T-helper 2 cell treated with Interferon-gamma antibody and Interleukin-4, amounts not matched to agents 5 μg/mL and 100 μg/mL, for 36 hours (primary cell): ENCODE measurements at regions not wholly inside any gene's neighbourhood (a gene's known extent, or its start where the extent isn't known, plus 50 kb on each side); places are given as distances from the start of the nearest gene placed in this dataset.
"Not testable (repeated sequence)": the region's sequence is repeated elsewhere in the genome, so short reads cannot be mapped to it uniquely, and the experiment has no call there.

Source experiments
- DNase-seq: peaks from one replicate; pipeline ENCODE4 v3.0.0; 2021; ENCODE audit warnings: low spot score
- H3K27ac Mint-ChIP-seq: one replicate; pipeline ENCODE4 v1.8.0; 2021; ENCODE audit warnings: mild to moderate bottlenecking, mixed read lengths
- H3K27me3 Mint-ChIP-seq: one replicate; pipeline ENCODE4 v1.8.0; 2021; ENCODE audit warnings: low read depth, mixed read lengths
- H3K36me3 Mint-ChIP-seq: one replicate; pipeline ENCODE4 v1.8.0; 2021; ENCODE audit warnings: low read depth, mixed read lengths
- H3K4me1 Mint-ChIP-seq: one replicate; pipeline ENCODE4 v1.8.0; 2021; ENCODE audit warnings: low read depth, mixed read lengths
- H3K4me3 Mint-ChIP-seq: one replicate; pipeline ENCODE4 v1.8.0; 2022; ENCODE audit warnings: mild to moderate bottlenecking, moderate library complexity, mixed read lengths
- H3K9me3 Mint-ChIP-seq: one replicate; pipeline ENCODE4 v1.8.0; 2021; ENCODE audit warnings: mixed read lengths

- H3K9me3 Mint-ChIP-seq: no peaks in the 10 kb centered on the region
- peaks cover 5% of the 10 kb centered on the region for H3K27me3 Mint-ChIP-seq
- no peak for DNase-seq
- no peak overlapping the region for H3K4me3 Mint-ChIP-seq
- H3K27ac Mint-ChIP-seq: no peak overlapping the region
- no peaks in the 10 kb centered on the region for H3K4me1 Mint-ChIP-seq
- H3K36me3 Mint-ChIP-seq: no peaks in the 10 kb centered on the region
These were observed 57.2 kb upstream of the CNIH3 start for GRCh38 chr1:224558904-224559303.

- H3K27me3 Mint-ChIP-seq: peaks cover 5% of the 10 kb centered on the region
- no peak overlapping the region for H3K27ac Mint-ChIP-seq
- no peak for DNase-seq
- H3K4me3 Mint-ChIP-seq: no peak overlapping the region
- H3K9me3 Mint-ChIP-seq: no peaks in the 10 kb centered on the region
- H3K36me3 Mint-ChIP-seq: no peaks in the 10 kb centered on the region
- H3K4me1 Mint-ChIP-seq: no peaks in the 10 kb centered on the region
These were observed 56.0 kb upstream of the CNIH3 start for GRCh38 chr1:224559981-224560728.

GRCh38 chr1:224562881-224563280 lies 53.2 kb upstream of the CNIH3 start:
- not testable (repeated sequence) for H3K4me1 Mint-ChIP-seq, H3K4me3 Mint-ChIP-seq, H3K27me3 Mint-ChIP-seq, H3K9me3 Mint-ChIP-seq, H3K27ac Mint-ChIP-seq, H3K36me3 Mint-ChIP-seq, DNase-seq

GRCh38 chr1:224563666-224564065 lies 52.5 kb upstream of the CNIH3 start:
- DNase-seq: no peak
- H3K4me1 Mint-ChIP-seq: no peaks in the 10 kb centered on the region
- no peaks in the 10 kb centered on the region for H3K9me3 Mint-ChIP-seq
- no peak overlapping the region for H3K4me3 Mint-ChIP-seq
- peaks cover 5% of the 10 kb centered on the region for H3K27me3 Mint-ChIP-seq
- H3K36me3 Mint-ChIP-seq: no peaks in the 10 kb centered on the region
- H3K27ac Mint-ChIP-seq: no peak overlapping the region

GRCh38 chr1:224564454-224565084 lies 51.5 kb upstream of the CNIH3 start:
- no peaks in the 10 kb centered on the region for H3K4me1 Mint-ChIP-seq

GRCh38 chr1:224565186-224565585 lies 50.9 kb upstream of the CNIH3 start:
- H3K4me1 Mint-ChIP-seq: no peaks in the 10 kb centered on the region
- no peak overlapping the region for H3K27ac Mint-ChIP-seq
- no peak overlapping the region for H3K4me3 Mint-ChIP-seq
- no peaks in the 10 kb centered on the region for H3K36me3 Mint-ChIP-seq
- H3K9me3 Mint-ChIP-seq: no peaks in the 10 kb centered on the region
- no peak for DNase-seq
- H3K27me3 Mint-ChIP-seq: peaks cover 5% of the 10 kb centered on the region

More at GRCh38 chr1:224564454-224565084, 51.5 kb upstream of the CNIH3 start:
- no peak for DNase-seq
- Mint-ChIP-seq H3K27me3 (peaks cover 5% of the 10 kb centered on the region), H3K9me3 (no peaks in the 10 kb centered on the region), H3K4me3 (no peak overlapping the region), H3K27ac (no peak overlapping the region), H3K36me3 (no peaks in the 10 kb centered on the region)

- Mint-ChIP-seq H3K27ac (no peak overlapping the region), H3K4me3 (no peak overlapping the region), H3K9me3 (no peaks in the 10 kb centered on the region), H3K36me3 (no peaks in the 10 kb centered on the region), H3K27me3 (peaks cover 5% of the 10 kb centered on the region), H3K4me1 (no peaks in the 10 kb centered on the region)
- DNase-seq: no peak
These were observed 50.3 kb upstream of the CNIH3 start for GRCh38 chr1:224565611-224566406.
